B cell (primary cell): ENCODE measurements at regions not wholly inside any gene's neighbourhood (a gene's known extent, or its start where the extent isn't known, plus 50 kb on each side); places are given as distances from the start of the nearest gene placed in this dataset.

Experiments
- ATAC-seq: fragments of 200-7000 bp; cut with Tn5 transposase; one replicate; pipeline ENCODE4 v1.10.0; 2021; ENCODE audit warnings: low read depth, mild to moderate bottlenecking, moderate number of reproducible peaks, moderate library complexity
- CTCF ChIA-PET: fragments of 350-600 bp; sonication (Branson Sonifier 250); formaldehyde crosslinking; loops from one replicate; lab custom pipeline; 2021; ENCODE audit warnings: antibody characterized with exemption, inconsistent platforms; lab: Charles Lee
- POLR2A ChIA-PET: fragments of 350-600 bp; sonication (Branson Sonifier 250); formaldehyde crosslinking; loops from one replicate; lab custom pipeline; 2021; ENCODE audit warnings: antibody characterized with exemption; lab: Charles Lee
- DNase-seq: peaks from one replicate; pipeline ENCODE4 v3.0.0; 2013
- H2AFZ ChIP-seq: 2 replicates; pipeline ENCODE4 v1.6.1; 2012; ENCODE audit warnings: mild to moderate bottlenecking, low read depth, low read length; ENCODE audit not compliant: insufficient read depth, poor library complexity, severe bottlenecking
- H3K27ac ChIP-seq, 2 donors: 1 replicate in 1 of 2; 2 replicates in 1 of 2; pipeline ENCODE4 v1.5.1; 2012 to 2013; ENCODE audit warnings: low read length in 2 of 2, mild to moderate bottlenecking in 2 of 2, moderate library complexity in 1 of 2
- H3K27me3 ChIP-seq, 4 experiments: fragments of 200-600 bp in 1 of 4; sonication (generic) in 1 of 4; replicated peaks in 1 of 4; 1 replicate in 2 of 4; 2 replicates in 2 of 4; pipeline versions ENCODE4 v1.6.1 to v1.7.0; 2013 to 2016; ENCODE audit warnings: low read length in 3 of 4, mild to moderate bottlenecking in 2 of 4, mixed read lengths in 1 of 4, moderate library complexity in 1 of 4; ENCODE audit not compliant: insufficient read depth in 4 of 4, control insufficient read depth in 3 of 4; ENCODE audit errors: control extremely low read depth in 1 of 4
- H3K36me3 ChIP-seq, 2 experiments: replicated peaks in 1 of 2; 1 replicate in 1 of 2; 2 replicates in 1 of 2; pipeline versions ENCODE4 v1.6.1 to v1.7.1; 2013; ENCODE audit warnings: low read length in 1 of 2; ENCODE audit not compliant: insufficient read depth in 2 of 2, control insufficient read depth in 1 of 2; ENCODE audit errors: control extremely low read depth in 1 of 2, extremely low read depth in 1 of 2
- H3K4me1 ChIP-seq, 2 donors: fragments of 200-600 bp in 1 of 2; sonication (generic) in 1 of 2; 1 replicate in 1 of 2; 2 replicates in 1 of 2; pipeline versions ENCODE4 v1.5.1 to v1.6.1; 2013 to 2017; ENCODE audit warnings: low read length in 2 of 2; ENCODE audit not compliant: control insufficient read depth in 2 of 2, insufficient read depth in 2 of 2
- H3K4me2 ChIP-seq: replicated peaks from 2 replicates; pipeline ENCODE3; 2012; ENCODE audit warnings: mild to moderate bottlenecking, low read depth, low read length; ENCODE audit not compliant: poor library complexity, severe bottlenecking
- H3K4me3 ChIP-seq, 5 experiments: fragments of 200-600 bp in 1 of 5; sonication (generic) in 1 of 5; 1 replicate in 3 of 5; 2 replicates in 2 of 5; pipeline versions ENCODE4 v1.5.1 to v1.7.0; 2011 to 2016; ENCODE audit warnings: low read length in 4 of 5, mild to moderate bottlenecking in 4 of 5, low read depth in 2 of 5, control low read depth in 1 of 5, moderate library complexity in 1 of 5; ENCODE audit not compliant: insufficient read depth in 1 of 5; ENCODE audit errors: control extremely low read depth in 1 of 5, extremely low read depth in 1 of 5
- H3K79me2 ChIP-seq: fragments of 200-600 bp; sonication (generic); one replicate; pipeline ENCODE4 v1.6.0; 2016; ENCODE audit warnings: low read length; ENCODE audit not compliant: control insufficient read depth, insufficient read depth
- H3K9ac ChIP-seq: fragments of 200-600 bp; sonication (generic); 2 replicates; pipeline ENCODE4 v1.6.1; 2017; ENCODE audit warnings: mild to moderate bottlenecking, low read length, moderate library complexity
- H3K9me3 ChIP-seq, 3 donors: one replicate each; pipeline versions ENCODE4 v1.6.1 to v1.7.1; 2013; ENCODE audit warnings: low read length in 2 of 3; ENCODE audit not compliant: control insufficient read depth in 2 of 3, insufficient read depth in 1 of 3; ENCODE audit errors: control extremely low read depth in 1 of 3
- H4K20me1 ChIP-seq: 2 replicates; pipeline ENCODE4 v1.6.0; 2012; ENCODE audit warnings: mild to moderate bottlenecking, low read length; ENCODE audit not compliant: insufficient read depth, control insufficient read depth, poor library complexity, severe bottlenecking
- H3K27ac Mint-ChIP-seq: one replicate; pipeline ENCODE4 v1.8.0; 2021; ENCODE audit warnings: mixed read lengths
- H3K27me3 Mint-ChIP-seq: one replicate; pipeline ENCODE4 v1.8.0; 2021; ENCODE audit warnings: mixed read lengths
- H3K4me1 Mint-ChIP-seq: one replicate; pipeline ENCODE4 v1.8.0; 2021; ENCODE audit warnings: mixed read lengths
- H3K4me3 Mint-ChIP-seq: one replicate; pipeline ENCODE4 v1.8.0; 2021; ENCODE audit warnings: mixed read lengths
- H3K9me3 Mint-ChIP-seq: one replicate; pipeline ENCODE4 v1.8.0; 2022; ENCODE audit warnings: mixed read lengths; ENCODE audit not compliant: insufficient read depth
- CTCF ChIP-seq: fragments of 200-600 bp; IDR thresholded peaks from one replicate; pipeline ENCODE4 v1.8.0; 2022; ENCODE audit warnings: antibody characterized with exemption, mild to moderate bottlenecking
- EZH2 ChIP-seq: IDR thresholded peaks from 2 replicates; pipeline ENCODE4 v1.6.1; 2012; ENCODE audit warnings: borderline replicate concordance, low read depth, mild to moderate bottlenecking, moderate library complexity, low read length; ENCODE audit not compliant: insufficient read depth, poor library complexity, severe bottlenecking
- WGBS: methylation state at CpG from one replicate; pipeline ENCODE4 v1.1.5; 2013; ENCODE audit warnings: missing lambda C conversion rate; ENCODE audit not compliant: insufficient coverage; 5-methylcytosine and 5-hydroxymethylcytosine counted together
- intact Hi-C: fragments of 100-400 bp; cut with micrococcal nuclease; formaldehyde crosslinking; loops from one replicate; pipeline ENCODE4 v1.10.0; 2022

GRCh38 chr1:208496467-208497371, 252.5 kb upstream of the PLXNA2 start:
- Mint-ChIP-seq H3K9me3 (no peaks in the 10 kb centered on the region), H3K4me1 (no peaks in the 10 kb centered on the region), H3K4me3 (no peak overlapping the region), H3K27ac (no peak overlapping the region), H3K27me3 (peaks cover 35% of the 10 kb centered on the region)
- Histone ChIP-seq H3K27me3 (peaks cover 0 to 3% (median 1%) of the 10 kb centered on the region in 4 experiments), H3K36me3 (no peaks in the 10 kb centered on the region), H3K9ac (no peak overlapping the region), H3K4me3 (no peak overlapping the region), H3K4me1 (no peaks in the 10 kb centered on the region), H3K79me2 (no peaks in the 10 kb centered on the region), H2AFZ (no peak overlapping the region), H3K9me3 (peaks cover 0 to 2% (median 0%) of the 10 kb centered on the region in 3 donors), H4K20me1 (no peaks in the 10 kb centered on the region), H3K27ac (no peak overlapping the region), H3K4me2 (no peak overlapping the region)
- ChIA-PET POLR2A (no interaction called here), CTCF (no interaction called here)
- ATAC-seq (no peak), DNase-seq (no peak)
- 87% methylated on average over 12 of the region's 12 CpGs for WGBS
- TF ChIP-seq EZH2 (no peak), CTCF (no peak)
- intact Hi-C loops: no loop called here

- H3K4me3 ChIP-seq: no peak overlapping the region
- WGBS: 92% methylated on average over 2 of the region's 4 CpGs
- no peak overlapping the region for H2AFZ ChIP-seq
- DNase-seq: no peak
- intact Hi-C loops: no loop called here
- H3K4me3 Mint-ChIP-seq: no peak overlapping the region
- ATAC-seq: no peak
- no peaks in the 10 kb centered on the region for H3K9me3 Mint-ChIP-seq
- H3K27ac Mint-ChIP-seq: no peak overlapping the region
- no peaks in the 10 kb centered on the region for H4K20me1 ChIP-seq
- no peaks in the 10 kb centered on the region for H3K4me1 ChIP-seq
- POLR2A ChIA-PET: no interaction called here
- no peak for TF ChIP-seq CTCF
- TF ChIP-seq EZH2: no peak
- H3K79me2 ChIP-seq: no peaks in the 10 kb centered on the region
- no peak overlapping the region for H3K4me2 ChIP-seq
- peaks cover 35% of the 10 kb centered on the region for H3K27me3 Mint-ChIP-seq
- CTCF ChIA-PET: no interaction called here
- H3K9me3 ChIP-seq: peaks cover 0 to 2% (median 0%) of the 10 kb centered on the region in 3 donors
- no peaks in the 10 kb centered on the region for H3K4me1 Mint-ChIP-seq
- H3K36me3 ChIP-seq: no peaks in the 10 kb centered on the region
- H3K27ac ChIP-seq: no peak overlapping the region
- no peak overlapping the region for H3K9ac ChIP-seq
- peaks cover 0 to 2% (median 0%) of the 10 kb centered on the region in 4 experiments for H3K27me3 ChIP-seq
These were observed 253.8 kb upstream of the PLXNA2 start for GRCh38 chr1:208497866-208498541.
